Activated CD4-positive, alpha-beta T cell treated with anti-CD3 and anti-CD28 coated beads for 4 hours (primary cell): ENCODE measurements at regions not wholly inside any gene's neighbourhood (a gene's known extent, or its start where the extent isn't known, plus 50 kb on each side); places are given as distances from the start of the nearest gene placed in this dataset.

ENCODE experiments used
- DNase-seq, 2 donors: peaks; one replicate each; pipeline ENCODE4 v3.0.0-alpha.2; 2020

GRCh38 chr4:108359986-108360681, 191.4 kb upstream of the LEF1 start:
- no peak for DNase-seq

GRCh38 chr4:108359130-108359985, 190.6 kb upstream of the LEF1 start:
- DNase-seq = peak; percentile 18 to 27

- DNase-seq = peak in 1 of 2 donors; percentile 9
Measured at GRCh38 chr4:108355902-108356535, 187.3 kb upstream of the LEF1 start.

GRCh38 chr4:108355186-108355901, 186.6 kb upstream of the LEF1 start:
- DNase-seq = peak; percentile 41 to 48

GRCh38 chr4:108352664-108353308, 184.1 kb upstream of the LEF1 start:
- no peak for DNase-seq

- no peak for DNase-seq
Measured at GRCh38 chr4:108351791-108352190, 183.1 kb upstream of the LEF1 start.

- no peak for DNase-seq
Measured at GRCh38 chr4:108350332-108350731, 181.6 kb upstream of the LEF1 start.

- no peak for DNase-seq
Measured at GRCh38 chr4:108346818-108347210, 178.1 kb upstream of the LEF1 start.

- no peak for DNase-seq
Measured at GRCh38 chr4:108345862-108346817, 177.4 kb upstream of the LEF1 start.

- peak; percentile 16 to 24 for DNase-seq
Measured at GRCh38 chr4:108342325-108342970, 173.7 kb upstream of the LEF1 start.

- no peak for DNase-seq
Measured at GRCh38 chr4:108337923-108338322, 169.2 kb upstream of the LEF1 start.

- no peak for DNase-seq
Measured at GRCh38 chr4:108336076-108336475, 167.3 kb upstream of the LEF1 start.

- no peak for DNase-seq
Measured at GRCh38 chr4:108335081-108335480, 166.3 kb upstream of the LEF1 start.

- DNase-seq = no peak
Measured at GRCh38 chr4:108334031-108334430, 165.3 kb upstream of the LEF1 start.

- DNase-seq = no peak
Measured at GRCh38 chr4:108333353-108333942, 164.7 kb upstream of the LEF1 start.

GRCh38 chr4:108331905-108332632, 163.3 kb upstream of the LEF1 start:
- no peak for DNase-seq

GRCh38 chr4:108328383-108328732, 159.6 kb upstream of the LEF1 start:
- DNase-seq = no peak

- no peak for DNase-seq
Measured at GRCh38 chr4:108327642-108328382, 159.1 kb upstream of the LEF1 start.

GRCh38 chr4:108325561-108325960, 156.8 kb upstream of the LEF1 start:
- DNase-seq = no peak
